ENCODE measurements at regions not wholly inside any gene's neighbourhood (a gene's known extent, or its start where the extent isn't known, plus 50 kb on each side); places are given as distances from the start of the nearest gene placed in this dataset.

DNA sequence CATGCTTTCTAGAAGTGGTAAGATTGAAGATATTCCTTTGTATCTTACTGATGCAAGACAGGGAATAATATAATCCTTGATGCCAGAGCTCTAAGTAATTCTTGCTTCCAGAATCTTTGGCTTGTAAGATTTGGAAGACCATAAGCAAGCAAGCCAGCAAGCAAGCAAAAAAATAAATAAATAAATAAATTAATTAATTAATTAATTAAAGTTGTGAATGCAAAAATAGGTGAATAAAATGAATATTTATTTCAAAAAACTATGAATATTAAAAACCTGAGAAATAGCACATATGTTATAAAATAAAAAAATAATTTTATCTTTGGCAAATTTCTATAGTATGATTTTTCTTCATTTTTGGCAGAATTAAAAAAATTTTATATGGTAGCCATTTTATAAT is 750.2 kb upstream of the ARRDC4 start:
- no peak overlapping the region for H3K4me3 ChIP-seq (ENCODE audit: low read length)
- no peaks in the 10 kb centered on the region for H3K79me2 ChIP-seq (ENCODE audit: low read length)
- no peaks in the 10 kb centered on the region for H3K27me3 ChIP-seq (ENCODE audit: low read depth, low read length)
- no peak overlapping the region for H3K9ac ChIP-seq (ENCODE audit: low read length)
- H3K36me3 ChIP-seq (replicated peaks; ENCODE audit: low read depth, low read length), result no peaks in the 10 kb centered on the region
- TF ChIP-seq, protein P1, sequence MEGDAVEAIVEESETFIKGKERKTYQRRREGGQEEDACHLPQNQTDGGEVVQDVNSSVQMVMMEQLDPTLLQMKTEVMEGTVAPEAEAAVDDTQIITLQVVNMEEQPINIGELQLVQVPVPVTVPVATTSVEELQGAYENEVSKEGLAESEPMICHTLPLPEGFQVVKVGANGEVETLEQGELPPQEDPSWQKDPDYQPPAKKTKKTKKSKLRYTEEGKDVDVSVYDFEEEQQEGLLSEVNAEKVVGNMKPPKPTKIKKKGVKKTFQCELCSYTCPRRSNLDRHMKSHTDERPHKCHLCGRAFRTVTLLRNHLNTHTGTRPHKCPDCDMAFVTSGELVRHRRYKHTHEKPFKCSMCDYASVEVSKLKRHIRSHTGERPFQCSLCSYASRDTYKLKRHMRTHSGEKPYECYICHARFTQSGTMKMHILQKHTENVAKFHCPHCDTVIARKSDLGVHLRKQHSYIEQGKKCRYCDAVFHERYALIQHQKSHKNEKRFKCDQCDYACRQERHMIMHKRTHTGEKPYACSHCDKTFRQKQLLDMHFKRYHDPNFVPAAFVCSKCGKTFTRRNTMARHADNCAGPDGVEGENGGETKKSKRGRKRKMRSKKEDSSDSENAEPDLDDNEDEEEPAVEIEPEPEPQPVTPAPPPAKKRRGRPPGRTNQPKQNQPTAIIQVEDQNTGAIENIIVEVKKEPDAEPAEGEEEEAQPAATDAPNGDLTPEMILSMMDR (IDR thresholded peaks at IDR 0.05; ENCODE audit: low read depth, low read length), result no peak
- no peak for TF ChIP-seq EZH2phosphoT487 (IDR thresholded peaks at IDR 0.05; ENCODE audit: low read depth)
- no peaks in the 10 kb centered on the region for H3K9me3 ChIP-seq (ENCODE audit: insufficient read depth, low read length)
- H3K4me2 ChIP-seq (ENCODE audit: low read length), result no peak overlapping the region
- no peaks in the 10 kb centered on the region for H4K20me1 ChIP-seq (ENCODE audit: insufficient read depth, low read length)
- H3K27ac ChIP-seq (ENCODE audit: low read length), result no peak overlapping the region
- no peaks in the 10 kb centered on the region for H3K4me1 ChIP-seq (ENCODE audit: low read length)
- no peak overlapping the region for H2AFZ ChIP-seq (ENCODE audit: low read depth, low read length)

DNA sequence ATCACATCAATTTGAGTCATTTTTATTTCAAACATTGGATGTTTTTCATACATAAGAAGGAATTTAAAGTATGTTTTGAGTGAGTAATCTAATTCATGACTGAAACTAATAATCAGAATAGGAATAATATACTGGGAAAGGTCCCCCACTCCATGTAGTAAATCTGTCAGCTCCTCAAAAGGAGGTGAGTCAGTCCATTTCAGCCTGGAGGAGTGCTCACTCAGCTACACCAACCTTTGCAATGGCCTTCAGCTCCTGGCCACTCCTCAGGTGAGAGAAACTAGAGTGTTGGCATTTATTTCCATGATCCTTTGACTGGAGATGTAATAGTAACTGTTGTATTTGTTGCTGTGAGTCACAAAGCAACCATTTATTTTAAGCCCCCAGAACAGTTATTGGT is 744.9 kb upstream of the ARRDC4 start:
- Histone ChIP-seq H3K79me2 (ENCODE audit: low read length) (no peaks in the 10 kb centered on the region), H3K27ac (ENCODE audit: low read length) (no peak overlapping the region), H3K9ac (ENCODE audit: low read length) (no peak overlapping the region), H3K9me3 (ENCODE audit: insufficient read depth, low read length) (no peaks in the 10 kb centered on the region), H3K4me3 (ENCODE audit: low read length) (no peak overlapping the region), H3K36me3 (replicated peaks; ENCODE audit: low read depth, low read length) (no peaks in the 10 kb centered on the region), H3K4me2 (ENCODE audit: low read length) (no peak overlapping the region), H3K4me1 (ENCODE audit: low read length) (no peaks in the 10 kb centered on the region), H2AFZ (ENCODE audit: low read depth, low read length) (no peak overlapping the region), H4K20me1 (ENCODE audit: insufficient read depth, low read length) (no peaks in the 10 kb centered on the region), H3K27me3 (ENCODE audit: low read depth, low read length) (no peaks in the 10 kb centered on the region)
- no peak for TF ChIP-seq EZH2phosphoT487 (IDR thresholded peaks at IDR 0.05; ENCODE audit: low read depth)
- TF ChIP-seq, protein P1 (IDR thresholded peaks at IDR 0.05; ENCODE audit: low read depth, low read length), result no peak

DNA sequence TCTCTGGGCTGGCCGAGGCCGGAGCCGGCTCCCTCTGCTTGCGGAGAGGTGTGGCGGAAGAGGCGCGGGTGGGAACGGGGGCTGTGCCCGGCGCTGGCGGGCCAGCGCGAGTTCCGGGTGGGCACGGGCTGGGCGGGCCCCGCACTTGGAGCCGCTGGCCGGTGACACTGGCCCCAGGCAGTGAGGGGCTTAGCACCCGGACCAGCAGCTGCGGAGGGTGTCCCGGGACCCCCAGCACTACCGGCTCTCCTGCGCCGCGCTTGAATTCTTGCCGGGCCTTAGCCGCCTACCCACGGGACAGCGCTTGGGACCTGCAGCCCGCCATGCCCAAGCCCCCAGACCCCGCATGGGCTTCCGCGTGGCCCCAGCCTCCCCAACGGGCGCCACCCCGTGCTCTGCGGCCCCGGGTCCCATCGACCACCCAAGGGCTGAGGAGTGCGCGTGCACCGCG is 736.3 kb upstream of the ARRDC4 start:
- H4K20me1 ChIP-seq (ENCODE audit: insufficient read depth, low read length), result no peaks in the 10 kb centered on the region
- H3K79me2 ChIP-seq (ENCODE audit: low read length), result no peaks in the 10 kb centered on the region
- no peak overlapping the region for H3K27ac ChIP-seq (ENCODE audit: low read length)
- H3K27me3 ChIP-seq (ENCODE audit: low read depth, low read length), result no peaks in the 10 kb centered on the region
- H3K9me3 ChIP-seq (ENCODE audit: insufficient read depth, low read length), result no peaks in the 10 kb centered on the region
- no peaks in the 10 kb centered on the region for H3K36me3 ChIP-seq (replicated peaks; ENCODE audit: low read depth, low read length)
- no peak overlapping the region for H3K4me2 ChIP-seq (ENCODE audit: low read length)
- no peak for TF ChIP-seq EZH2phosphoT487 (IDR thresholded peaks at IDR 0.05; ENCODE audit: low read depth)
- TF ChIP-seq, protein P1 (IDR thresholded peaks at IDR 0.05; ENCODE audit: low read depth, low read length), result no peak
- H2AFZ ChIP-seq (ENCODE audit: low read depth, low read length), result no peak overlapping the region
- H3K4me1 ChIP-seq (ENCODE audit: low read length), result no peaks in the 10 kb centered on the region
- H3K4me3 ChIP-seq (ENCODE audit: low read length), result no peak overlapping the region
- H3K9ac ChIP-seq (ENCODE audit: low read length), result no peak overlapping the region

DNA sequence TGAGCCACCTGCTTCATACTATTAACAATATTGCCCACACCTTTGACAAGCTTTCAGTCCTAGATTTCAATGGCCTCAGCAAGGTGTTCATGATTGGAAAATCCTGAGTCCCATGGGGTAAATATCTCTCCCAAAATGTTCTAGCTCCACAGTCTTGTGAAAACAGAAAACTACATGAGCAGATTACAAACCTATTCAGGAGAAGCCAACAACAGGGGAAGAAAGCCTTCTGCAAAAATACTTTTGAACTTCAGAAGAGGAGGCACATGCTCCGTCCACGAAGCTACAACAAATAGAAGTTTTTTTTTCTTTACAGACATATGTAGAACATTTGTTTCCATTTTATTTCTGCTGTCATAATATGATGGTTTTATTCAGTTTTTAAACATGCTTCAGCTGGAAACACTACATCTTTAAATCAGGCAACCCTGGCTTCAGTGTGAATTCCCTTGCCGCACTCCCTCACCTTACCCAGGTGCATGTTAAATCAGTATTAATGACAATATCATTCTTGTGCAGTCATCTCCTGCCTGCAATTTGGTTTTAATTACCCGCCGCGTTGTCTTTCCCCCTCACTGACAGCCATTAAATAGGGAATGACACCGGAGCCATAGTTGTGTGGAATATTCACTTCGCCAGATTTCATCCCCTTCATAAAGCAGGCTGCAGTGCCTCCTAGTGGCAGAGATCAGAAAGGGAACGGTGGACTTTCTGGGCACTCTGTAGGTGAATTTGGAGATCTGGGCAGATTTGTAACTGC is 725.5 kb upstream of the ARRDC4 start:
- Histone ChIP-seq H2AFZ (ENCODE audit: low read depth, low read length) (no peak overlapping the region), H3K4me2 (ENCODE audit: low read length) (peak overlapping the region; percentile 11; the same call in 1 of the 2 replicates), H4K20me1 (ENCODE audit: insufficient read depth, low read length) (no peaks in the 10 kb centered on the region), H3K27me3 (ENCODE audit: low read depth, low read length) (no peaks in the 10 kb centered on the region), H3K36me3 (replicated peaks; ENCODE audit: low read depth, low read length) (no peaks in the 10 kb centered on the region), H3K9me3 (ENCODE audit: insufficient read depth, low read length) (no peaks in the 10 kb centered on the region), H3K4me3 (ENCODE audit: low read length) (no peak overlapping the region), H3K9ac (ENCODE audit: low read length) (no peak overlapping the region), H3K27ac (ENCODE audit: low read length) (no peak overlapping the region), H3K4me1 (ENCODE audit: low read length) (no peaks in the 10 kb centered on the region), H3K79me2 (ENCODE audit: low read length) (no peaks in the 10 kb centered on the region)
- no peak for TF ChIP-seq EZH2phosphoT487 (IDR thresholded peaks at IDR 0.05; ENCODE audit: low read depth)
- TF ChIP-seq, protein P1 (IDR thresholded peaks at IDR 0.05; ENCODE audit: low read depth, low read length), result peak; percentile 95

Data from OCI-LY3 (cell line).